Fibroblast of skin of abdomen (primary cell): ENCODE measurements at regions not wholly inside any gene's neighbourhood (a gene's known extent, or its start where the extent isn't known, plus 50 kb on each side); places are given as distances from the start of the nearest gene placed in this dataset.

Experiments
- DNase-seq: peaks from one replicate; pipeline ENCODE4 v3.0.0-alpha.2; 2013

- DNase-seq = no peak
Measured at GRCh38 chr2:6482256-6482655, 383.5 kb downstream of the CMPK2 start.

GRCh38 chr2:6487765-6488164, 377.9 kb downstream of the CMPK2 start:
- DNase-seq = no peak

- DNase-seq = no peak
Measured at GRCh38 chr2:6492573-6492972, 373.1 kb downstream of the CMPK2 start.

- DNase-seq = no peak
Measured at GRCh38 chr2:6493266-6493665, 372.4 kb downstream of the CMPK2 start.

GRCh38 chr2:6493669-6494068, 372.0 kb downstream of the CMPK2 start:
- no peak for DNase-seq

- DNase-seq = no peak
Measured at GRCh38 chr2:6495466-6495865, 370.2 kb downstream of the CMPK2 start.

- no peak for DNase-seq
Measured at GRCh38 chr2:6496376-6496775, 369.3 kb downstream of the CMPK2 start.

- no peak for DNase-seq
Measured at GRCh38 chr2:6497048-6497447, 368.7 kb downstream of the CMPK2 start.

- DNase-seq = no peak
Measured at GRCh38 chr2:6498841-6499240, 366.9 kb downstream of the CMPK2 start.

GRCh38 chr2:6499691-6500090, 366.0 kb downstream of the CMPK2 start:
- DNase-seq = no peak

- DNase-seq = peak; percentile 99
Measured at GRCh38 chr2:6506361-6506794, 359.3 kb downstream of the CMPK2 start.

- DNase-seq = no peak
Measured at GRCh38 chr2:6506859-6507258, 358.8 kb downstream of the CMPK2 start.

GRCh38 chr2:6510532-6510931, 355.2 kb downstream of the CMPK2 start:
- peak; percentile 49 for DNase-seq

- DNase-seq = no peak
Measured at GRCh38 chr2:6512589-6512988, 353.1 kb downstream of the CMPK2 start.

- no peak for DNase-seq
Measured at GRCh38 chr2:6516674-6517073, 349.0 kb downstream of the CMPK2 start.

GRCh38 chr2:6518361-6518760, 347.3 kb downstream of the CMPK2 start:
- no peak for DNase-seq

GRCh38 chr2:6523476-6523875, 342.2 kb downstream of the CMPK2 start:
- no peak for DNase-seq

GRCh38 chr2:6524691-6525474, 340.8 kb downstream of the CMPK2 start:
- peak; percentile 49 for DNase-seq

GRCh38 chr2:6525475-6525964, 340.2 kb downstream of the CMPK2 start:
- DNase-seq = no peak

- DNase-seq = peak; percentile 14
Measured at GRCh38 chr2:6526093-6526824, 339.4 kb downstream of the CMPK2 start.

GRCh38 chr2:6531304-6531703, 334.4 kb downstream of the CMPK2 start:
- DNase-seq = no peak

GRCh38 chr2:6535572-6535971, 330.1 kb downstream of the CMPK2 start:
- no peak for DNase-seq

- no peak for DNase-seq
Measured at GRCh38 chr2:6538607-6539006, 327.1 kb downstream of the CMPK2 start.

- no peak for DNase-seq
Measured at GRCh38 chr2:6545336-6545735, 320.4 kb downstream of the CMPK2 start.
